Ureter (tissue), 1 donor: ENCODE measurements at regions not wholly inside any gene's neighbourhood (a gene's known extent, or its start where the extent isn't known, plus 50 kb on each side); places are given as distances from the start of the nearest gene placed in this dataset.
"Not testable (repeated sequence)": the region's sequence is repeated elsewhere in the genome, so short reads cannot be mapped to it uniquely, and the experiment has no call there.

Experiments
- DNase-seq: peaks from one replicate; pipeline ENCODE4 v3.0.0-alpha.2; 2020; ENCODE audit warnings: low spot score
- donor health status: DM: yes; HTN: yes; CAD: no.

DNA sequence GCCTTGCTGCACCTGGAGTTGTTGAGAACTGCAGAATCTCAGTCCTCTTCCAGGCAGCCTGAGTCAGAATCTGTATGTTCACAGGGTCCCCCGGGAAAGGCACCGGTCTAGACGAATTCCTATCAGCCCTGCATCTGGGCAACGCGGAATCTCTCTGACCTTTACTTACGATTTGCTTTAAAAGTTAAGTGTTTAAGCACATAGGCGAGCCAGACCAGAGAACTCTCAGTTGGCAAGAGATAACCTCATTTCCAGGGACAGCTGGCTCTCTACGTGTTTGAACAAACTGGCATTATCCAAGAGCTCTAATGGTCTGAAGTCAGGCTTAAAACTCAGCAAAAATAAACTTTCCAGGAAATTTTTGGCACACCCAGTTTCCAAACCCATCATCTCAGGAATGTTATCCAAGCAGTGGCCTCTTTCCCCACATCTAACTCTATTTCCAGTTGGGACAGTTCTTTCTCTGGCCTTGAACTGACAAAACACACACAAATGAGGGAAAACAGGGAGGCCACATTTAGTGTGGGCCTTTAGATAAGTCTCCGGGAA is 53.4 kb downstream of the HES1 start:
- no peak for DNase-seq

DNA sequence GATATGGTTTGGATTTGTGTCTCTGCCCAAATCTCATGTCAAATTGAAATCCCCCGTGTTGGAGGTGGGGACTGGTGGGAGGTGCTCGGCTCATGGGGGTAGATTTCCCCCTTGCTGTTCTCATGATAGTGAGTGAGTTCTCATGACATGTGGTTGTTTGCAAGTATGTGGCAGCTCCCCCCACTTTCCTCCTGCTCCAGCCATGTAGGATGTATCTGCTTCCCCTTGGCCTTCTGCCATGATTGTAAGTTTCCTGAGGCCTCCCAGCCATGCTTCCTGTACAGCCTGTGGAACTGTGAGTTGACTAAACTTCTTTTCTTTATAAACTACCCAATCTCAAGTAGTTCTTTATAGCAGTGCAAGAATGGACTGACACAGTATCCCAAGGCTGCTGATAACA is 55.9 kb downstream of the HES1 start:
- DNase-seq: not testable (repeated sequence)

GRCh38 chr3:194194051-194194756 is 58.3 kb downstream of the HES1 start:
- no peak for DNase-seq

DNA sequence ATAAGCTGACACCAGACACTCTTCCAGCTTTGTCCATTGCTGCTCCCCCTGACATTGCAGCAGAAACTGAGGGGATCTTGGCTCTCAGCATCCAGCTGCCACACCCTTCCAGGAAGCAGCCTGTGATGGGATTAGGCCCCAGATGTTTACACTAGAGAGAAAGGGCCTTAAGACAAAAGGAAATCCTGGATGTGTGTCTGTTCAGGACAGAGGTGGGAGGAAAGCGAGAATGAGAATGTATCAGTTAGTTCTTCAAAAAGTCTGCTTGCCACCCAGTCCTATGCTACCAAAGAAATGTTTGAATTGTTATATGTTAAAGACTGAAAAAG is 58.8 kb downstream of the HES1 start:
- DNase-seq: no peak

- no peak for DNase-seq
Measured at GRCh38 chr3:194195611-194196010, 59.7 kb downstream of the HES1 start.

DNA sequence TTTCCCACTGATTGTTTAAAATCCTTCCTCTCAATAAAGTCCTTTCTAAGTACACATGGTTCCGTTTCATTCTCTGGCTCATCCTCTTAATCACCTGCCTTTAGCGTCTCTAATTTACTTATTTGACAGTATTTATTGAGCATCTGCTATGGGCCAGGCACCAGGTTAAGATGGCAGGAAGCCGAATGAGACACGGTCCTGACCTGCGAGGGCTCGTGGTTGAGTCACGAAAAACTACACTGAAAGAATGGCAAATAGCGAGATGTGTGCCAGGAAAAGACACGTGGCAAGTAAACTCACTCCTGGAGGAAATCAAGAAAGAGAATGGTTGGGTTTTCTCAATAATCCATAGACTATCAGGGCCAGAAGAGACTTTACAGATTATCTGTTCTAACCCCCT is 60.9 kb downstream of the HES1 start:
- DNase-seq: no peak

DNA sequence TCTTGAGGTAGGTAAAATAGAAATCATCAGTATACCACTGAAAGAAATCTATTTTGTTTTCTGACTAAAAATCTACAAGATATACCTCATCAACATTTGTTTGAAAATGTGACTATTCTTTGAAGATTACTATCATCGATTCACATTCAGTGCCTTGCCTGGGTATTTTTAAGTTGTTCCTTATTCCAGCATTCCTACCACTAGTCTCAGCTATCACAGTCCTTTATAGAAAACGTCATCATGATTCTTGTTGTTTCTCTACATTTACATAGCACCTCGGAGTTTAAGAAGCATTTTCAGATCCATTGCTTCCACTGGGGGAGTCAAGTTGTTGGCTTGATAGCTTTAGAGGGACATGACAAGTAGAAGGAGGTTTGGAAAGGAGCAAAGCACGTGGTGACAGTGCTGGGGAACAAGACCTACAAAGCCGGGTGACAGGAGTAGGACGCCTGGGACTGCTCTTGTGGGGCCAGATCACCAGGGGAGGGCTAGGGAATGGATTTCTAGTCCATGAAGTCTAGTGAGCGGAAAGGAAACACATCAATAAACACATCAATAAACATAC is 61.5 kb downstream of the HES1 start:
- DNase-seq: no peak

DNA sequence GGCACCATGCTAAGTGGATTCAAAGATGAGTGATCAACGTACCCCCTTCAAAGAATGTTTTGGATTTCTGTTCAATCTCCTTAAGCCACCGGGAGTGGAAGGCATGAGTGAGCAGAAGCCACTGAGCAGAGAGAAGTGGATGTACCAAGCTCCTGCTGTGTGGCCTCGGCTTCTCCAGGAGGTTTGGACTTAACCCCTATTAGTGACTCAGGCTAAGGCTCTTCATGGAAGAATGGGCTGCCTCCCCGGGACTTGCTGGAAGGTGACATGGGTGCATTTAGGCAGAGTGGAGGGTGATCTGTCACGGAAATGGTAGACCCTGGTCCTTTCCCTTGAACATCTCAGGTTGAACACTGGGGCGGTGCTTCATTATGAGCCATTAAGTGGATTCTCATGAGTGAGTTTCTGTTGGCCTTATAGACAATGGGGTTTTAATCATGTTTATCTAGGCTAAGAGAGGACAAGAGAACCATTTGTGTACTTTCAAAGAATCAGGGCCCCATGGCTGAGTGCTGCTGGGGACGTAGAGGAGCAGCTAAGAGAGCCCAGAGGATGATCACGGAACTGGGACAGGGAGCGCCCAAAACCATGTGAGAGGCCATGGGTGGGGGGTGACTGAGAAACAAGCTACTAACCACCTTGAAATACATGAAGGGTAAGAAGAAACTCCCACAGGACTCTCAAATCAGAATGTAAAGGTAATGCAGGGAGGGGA is 62.2 kb downstream of the HES1 start:
- DNase-seq: no peak

- DNase-seq: no peak
Measured at GRCh38 chr3:194198938-194199337, 63.0 kb downstream of the HES1 start.

GRCh38 chr3:194200422-194201081 is 64.6 kb downstream of the HES1 start:
- DNase-seq: no peak

- no peak for DNase-seq
Measured at GRCh38 chr3:194201953-194202666, 66.2 kb downstream of the HES1 start.

DNA sequence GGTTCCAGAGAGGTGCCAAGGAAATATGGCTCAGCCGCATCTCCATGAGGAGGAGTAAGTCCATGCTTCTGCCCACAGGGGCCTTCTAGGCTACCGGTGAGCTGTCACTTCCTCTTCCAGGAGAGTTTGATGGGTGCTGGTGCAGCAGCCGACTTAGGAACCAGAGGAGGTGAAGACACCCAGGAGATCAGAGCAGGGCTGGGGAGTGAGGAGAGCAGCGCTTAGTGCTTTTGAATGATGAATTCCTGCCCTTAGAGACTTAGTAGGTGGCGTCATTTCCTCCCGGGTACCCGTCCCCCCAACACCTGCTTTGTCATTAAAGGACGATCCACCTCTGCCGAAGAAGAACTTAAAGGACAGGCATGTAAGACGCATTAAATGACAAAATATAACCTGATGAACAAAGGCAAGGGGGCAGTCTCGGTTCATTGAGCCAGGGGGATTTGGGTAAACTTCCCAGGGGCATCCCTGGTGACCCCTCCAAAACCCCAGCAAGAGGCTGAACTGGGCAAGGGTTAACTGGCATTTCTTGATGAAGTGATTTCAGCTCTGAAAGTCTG is 67.6 kb downstream of the HES1 start:
- DNase-seq: no peak

DNA sequence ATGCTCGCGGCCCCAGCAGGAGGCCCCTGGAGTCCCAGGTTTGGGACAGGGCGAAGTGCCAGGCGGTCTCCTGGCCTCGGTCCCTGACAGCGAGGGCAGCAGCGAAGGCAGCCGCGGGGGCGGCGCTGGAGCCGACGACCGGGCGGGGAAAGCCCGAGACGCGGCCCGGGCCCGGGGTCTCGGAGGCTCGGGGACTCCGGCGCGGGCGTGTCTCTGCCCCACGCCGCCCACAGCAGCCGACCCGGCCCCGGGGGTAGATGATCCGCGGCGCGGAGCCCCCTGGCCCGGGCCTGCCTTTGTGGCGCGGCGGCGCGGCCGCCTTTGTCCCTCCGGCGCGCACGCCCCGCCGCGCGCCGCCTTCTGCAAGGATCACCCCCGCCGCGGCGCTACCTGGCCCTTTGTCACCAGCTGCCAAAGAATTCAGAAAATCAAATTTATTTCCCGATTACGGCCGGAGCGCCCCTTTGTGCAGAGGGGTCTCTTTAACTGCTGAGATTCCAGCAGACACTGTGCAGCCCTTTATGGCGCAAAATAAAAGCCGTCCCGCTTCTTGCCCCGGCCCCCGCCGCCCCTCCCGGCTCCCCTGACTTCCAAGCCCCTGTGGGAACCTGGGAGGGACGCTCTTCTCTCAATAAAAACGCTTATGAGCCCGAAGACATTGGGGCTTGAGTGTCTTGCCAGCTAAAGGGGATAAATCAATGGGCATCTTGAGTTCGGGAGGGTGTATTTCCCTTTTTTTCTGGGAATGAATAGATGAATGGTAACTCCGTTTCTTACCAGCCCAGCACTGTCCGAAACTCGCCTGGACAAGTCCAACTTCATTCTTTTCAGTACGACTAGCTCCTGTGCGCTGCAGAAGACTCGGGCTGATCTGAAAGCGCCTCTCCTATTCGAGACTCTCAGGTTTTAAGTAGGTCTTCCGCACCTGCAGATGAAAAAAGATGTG is 68.4 kb downstream of the HES1 start:
- DNase-seq: no peak

- no peak for DNase-seq
Measured at GRCh38 chr3:194205675-194206133, 69.8 kb downstream of the HES1 start.

GRCh38 chr3:194206320-194206719 is 70.4 kb downstream of the HES1 start:
- DNase-seq: peak; percentile 61

GRCh38 chr3:194208709-194209108 is 72.8 kb downstream of the HES1 start:
- DNase-seq: no peak

DNA sequence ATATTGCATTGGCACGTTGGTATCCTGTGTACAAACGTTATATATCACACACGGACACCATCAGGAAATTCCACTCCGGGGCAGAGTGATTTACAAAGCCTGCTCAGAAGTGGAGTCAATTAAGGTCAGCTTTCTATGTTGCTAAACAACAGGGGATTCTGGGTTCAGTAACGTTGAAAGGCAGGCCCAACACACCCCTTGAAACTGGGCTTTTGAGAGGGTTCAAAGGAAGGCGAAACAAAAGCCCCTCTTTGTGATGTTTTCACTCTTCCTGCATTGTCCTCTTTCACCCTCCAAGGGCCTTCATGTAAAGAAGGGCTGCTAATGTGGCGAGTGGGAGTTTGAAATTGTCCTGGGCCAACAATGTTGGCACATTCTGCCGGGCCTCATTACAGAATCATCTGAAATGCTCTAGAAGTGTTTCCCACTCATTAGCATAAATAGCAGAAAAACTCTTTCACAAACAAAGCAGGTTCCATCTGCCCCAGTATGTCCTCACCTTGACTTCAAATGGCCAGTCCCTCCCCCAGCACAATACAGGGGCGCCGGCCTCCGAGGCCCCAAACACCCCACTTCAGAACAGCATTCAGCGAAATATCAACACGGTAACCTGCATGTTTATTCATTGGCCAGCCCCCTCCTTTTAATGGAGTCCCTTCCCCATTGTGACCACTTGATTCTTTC is 76.4 kb downstream of the HES1 start:
- DNase-seq: no peak

DNA sequence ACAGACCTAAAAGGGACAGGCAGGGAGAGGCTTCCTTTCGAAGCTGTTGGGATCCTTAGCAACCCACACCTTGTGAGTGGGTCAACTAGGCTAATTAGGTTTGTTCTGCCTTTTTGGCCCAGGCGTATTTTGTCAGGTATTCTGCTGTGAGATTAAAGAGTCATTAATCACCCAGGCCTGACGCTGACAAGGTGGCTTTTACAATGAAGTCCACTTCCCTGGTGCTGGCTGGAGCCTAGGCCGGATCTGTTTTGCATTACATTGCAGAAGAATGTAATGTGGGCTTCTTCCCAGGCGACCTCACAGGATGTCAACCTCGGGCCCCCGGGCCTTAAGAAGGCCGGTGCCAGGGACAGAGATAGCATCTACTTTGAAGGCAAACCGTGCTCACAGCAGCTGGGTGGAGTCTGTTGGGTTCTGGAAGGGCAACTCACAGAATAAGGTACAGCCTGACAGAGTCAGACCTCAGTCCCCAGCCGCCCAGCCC is 76.9 kb downstream of the HES1 start:
- no peak for DNase-seq

DNA sequence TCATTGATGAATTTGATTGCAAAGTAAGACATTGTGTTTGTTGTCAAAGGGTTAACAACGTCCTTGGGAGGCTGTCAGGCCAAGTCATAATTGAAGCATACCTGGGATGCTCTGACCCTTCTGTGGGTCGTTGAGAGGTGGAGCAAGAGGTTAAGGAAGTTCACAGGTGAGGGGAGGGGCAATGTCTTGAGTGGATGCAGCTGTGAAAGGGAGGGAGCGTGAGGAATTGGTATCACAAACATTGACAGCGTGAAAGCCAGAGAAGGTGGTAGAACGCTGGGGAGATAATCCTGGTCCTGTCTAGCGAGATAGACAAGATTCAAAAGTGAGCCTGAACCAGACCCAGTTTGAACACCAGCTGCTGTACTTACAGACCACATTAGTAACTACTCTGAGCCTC is 79.4 kb downstream of the HES1 start:
- no peak for DNase-seq
